ENCODE measurements at regions not wholly inside any gene's neighbourhood (a gene's known extent, or its start where the extent isn't known, plus 50 kb on each side); places are given as distances from the start of the nearest gene placed in this dataset.
"Not testable (repeated sequence)": the region's sequence is repeated elsewhere in the genome, so short reads cannot be mapped to it uniquely, and the experiment has no call there.

DNA sequence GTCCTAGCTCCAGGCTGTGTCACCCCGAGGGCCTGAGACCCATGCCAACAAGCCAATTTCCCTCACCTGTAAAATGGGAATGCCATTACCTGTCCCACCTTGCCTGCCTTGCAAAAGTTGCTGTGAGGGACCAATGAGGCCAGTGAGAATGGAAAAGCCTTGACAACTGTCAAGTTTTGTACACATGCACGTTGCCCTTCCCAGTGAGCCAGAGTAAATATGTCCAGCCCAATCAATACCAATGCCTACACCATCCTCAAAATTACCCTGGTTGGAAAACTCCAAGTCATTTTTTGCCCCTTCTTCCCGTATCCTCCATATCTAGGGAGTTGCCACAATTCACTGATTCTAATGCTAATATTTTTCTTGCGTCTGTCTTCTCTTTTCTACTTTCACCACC is 73.5 kb upstream of the RASGRF1 start:
- ATAC-seq (ENCODE audit: low read depth in 2 of 2) (no peak), DNase-seq (no peak)
- Mint-ChIP-seq H3K9me3 (peaks cover 6 to 18% (median 12%) of the 10 kb centered on the region in 7 donors), H3K4me3 (peak overlapping the region in 1 of 8 donors; percentile 6), H3K27me3 (peaks cover 7 to 12% (median 9%) of the 10 kb centered on the region in 3 donors), H3K36me3 (peaks cover 0 to 19% of the 10 kb centered on the region in 2 donors), H3K27ac (no peak overlapping the region), H3K4me1 (peaks cover 7 to 17% (median 11%) of the 10 kb centered on the region in 3 donors)

DNA sequence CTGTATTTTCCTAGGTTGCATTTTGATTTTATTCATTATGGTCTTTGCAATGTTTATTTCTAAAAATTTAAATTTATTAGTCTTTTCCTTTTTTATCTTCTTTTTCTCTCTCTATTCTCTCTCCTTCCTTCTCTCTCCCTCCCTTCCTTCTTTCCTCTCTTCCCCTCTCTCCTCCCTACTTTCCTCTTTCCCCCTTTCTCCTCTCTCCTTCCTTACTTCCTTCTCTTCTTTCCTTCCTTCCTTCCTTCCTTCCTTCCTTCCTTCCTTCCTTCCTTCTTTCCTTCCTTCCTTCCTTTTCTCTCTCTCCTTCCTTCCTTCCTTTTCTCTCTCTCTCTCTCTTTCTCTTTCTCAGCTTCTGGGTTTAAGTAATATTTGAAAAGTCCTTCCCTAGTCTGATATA is 72.8 kb upstream of the RASGRF1 start:
- Mint-ChIP-seq H3K36me3 (peaks cover 0 to 19% of the 10 kb centered on the region in 2 donors), H3K9me3 (peaks cover 6 to 18% (median 12%) of the 10 kb centered on the region in 7 donors), H3K27ac (no peak overlapping the region), H3K4me3 (no peak overlapping the region), H3K4me1 (peaks cover 7 to 17% (median 11%) of the 10 kb centered on the region in 3 donors), H3K27me3 (peaks cover 7 to 16% (median 9%) of the 10 kb centered on the region in 3 donors)
- no peak for ATAC-seq (ENCODE audit: low read depth in 2 of 2)
- no peak for DNase-seq

DNA sequence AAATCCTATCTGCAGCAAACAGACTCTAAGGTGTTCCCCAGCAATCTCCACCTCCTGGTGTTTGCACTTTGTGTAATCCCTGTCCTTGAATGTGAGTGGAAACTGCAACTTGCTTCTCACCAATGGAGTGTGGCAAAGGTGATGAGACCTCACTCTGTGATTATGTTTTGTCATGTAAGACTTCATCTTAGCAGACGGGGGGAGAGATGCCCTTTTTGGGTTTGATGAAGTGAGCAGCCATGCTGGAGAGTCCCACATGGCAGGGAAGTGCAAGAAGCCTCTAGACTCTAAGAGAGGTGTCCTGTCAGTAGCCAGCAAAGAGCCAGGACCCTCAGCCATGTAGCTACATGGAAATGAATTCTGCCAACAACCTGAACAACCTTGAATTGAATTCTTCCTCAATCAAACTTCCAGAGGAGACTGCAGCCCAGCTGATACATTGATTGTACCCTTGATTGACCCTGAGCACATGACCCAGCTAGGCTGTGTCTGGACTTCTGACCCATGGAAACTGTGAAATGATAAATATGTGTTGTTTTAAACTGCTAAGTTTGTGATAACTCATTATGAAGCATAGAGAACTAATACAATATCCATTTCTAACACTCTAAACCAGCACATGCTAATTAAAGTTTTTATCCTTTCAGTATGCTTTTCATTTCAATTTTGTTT is 71.4 kb upstream of the RASGRF1 start:
- Mint-ChIP-seq H3K4me1 (peaks cover 7 to 17% (median 11%) of the 10 kb centered on the region in 3 donors), H3K27me3 (peaks cover 7 to 16% (median 9%) of the 10 kb centered on the region in 3 donors), H3K4me3 (no peak overlapping the region), H3K27ac (no peak overlapping the region), H3K36me3 (peaks cover 0 to 19% of the 10 kb centered on the region in 2 donors), H3K9me3 (peaks cover 6 to 17% (median 11%) of the 10 kb centered on the region in 7 donors)
- DNase-seq: no peak
- ATAC-seq (ENCODE audit: low read depth in 2 of 2): no peak

DNA sequence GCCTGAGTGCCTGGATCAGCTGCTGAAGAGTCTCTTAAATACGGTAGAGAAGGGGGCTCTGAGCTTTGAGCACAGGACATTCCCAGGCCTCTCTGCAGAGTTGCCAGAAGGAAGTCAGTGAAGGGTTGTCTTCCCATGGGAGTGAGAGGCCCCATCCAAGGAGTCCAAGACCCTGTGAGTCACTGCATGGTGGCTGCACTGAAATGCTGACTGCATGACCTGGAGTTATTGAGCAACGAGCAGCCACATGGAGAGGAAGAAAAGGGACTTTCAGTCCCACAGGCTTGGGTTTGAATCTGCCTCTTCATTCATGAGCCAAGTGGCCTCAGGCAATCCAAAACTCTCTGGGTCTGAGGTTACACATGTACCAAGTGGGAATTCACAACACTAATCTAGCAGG is 69.6 kb upstream of the RASGRF1 start:
- Mint-ChIP-seq H3K9me3 (peaks cover under 1 to 9% (median 4%) of the 10 kb centered on the region in 7 donors), H3K4me3 (no peak overlapping the region), H3K27me3 (peaks cover 15 to 22% (median 17%) of the 10 kb centered on the region in 3 donors), H3K36me3 (peaks cover 0 to 10% of the 10 kb centered on the region in 2 donors), H3K4me1 (peaks cover 2 to 3% (median 2%) of the 10 kb centered on the region in 3 donors), H3K27ac (no peak overlapping the region)
- no peak for ATAC-seq (ENCODE audit: low read depth in 2 of 2)
- no peak for DNase-seq

DNA sequence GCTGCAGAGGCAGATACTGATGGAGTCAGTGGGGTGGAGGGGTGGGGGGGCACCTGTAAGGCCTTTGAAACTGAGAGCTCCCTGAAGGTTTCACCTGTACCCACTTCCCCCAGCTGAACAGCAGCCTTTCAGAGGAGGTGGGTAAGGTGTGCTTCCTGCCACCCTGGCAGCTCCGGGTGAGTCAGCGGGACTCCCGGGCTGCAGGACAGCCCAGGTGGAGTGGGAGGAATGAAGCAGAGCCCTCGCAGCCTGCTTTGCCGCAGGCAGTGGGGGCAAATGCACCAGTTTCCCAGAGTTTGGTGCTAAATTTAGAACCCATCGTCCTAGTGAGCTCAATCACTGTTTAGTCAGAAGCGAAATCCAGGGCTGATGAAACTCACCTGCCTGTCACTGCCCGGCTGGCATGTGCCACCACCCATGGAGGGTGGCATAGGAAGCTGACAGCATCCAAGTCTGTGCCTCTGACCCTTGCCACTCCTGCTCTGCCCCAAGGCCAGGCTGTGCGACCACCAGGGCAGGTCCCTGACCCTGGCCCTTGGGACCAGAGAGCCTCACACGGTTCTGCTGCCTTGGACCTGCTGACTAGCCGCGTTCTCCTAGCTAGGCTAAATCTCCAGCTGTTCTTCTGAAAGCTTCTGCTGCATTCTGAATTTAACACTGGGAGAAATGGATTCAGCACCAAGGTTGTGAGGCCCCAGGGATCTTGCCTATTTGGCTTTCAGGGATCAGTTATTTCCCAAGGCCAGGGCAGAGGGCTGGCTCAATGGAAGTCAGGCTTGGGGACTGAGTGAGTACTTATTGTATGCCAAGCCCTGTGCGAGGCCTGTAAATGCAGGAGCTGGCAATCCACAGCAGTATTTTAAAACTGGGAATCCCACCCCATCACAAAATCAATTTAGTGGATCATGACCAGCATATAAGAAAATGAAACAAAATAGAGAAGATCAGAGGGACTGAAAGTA is 67.3 kb upstream of the RASGRF1 start:
- Mint-ChIP-seq H3K27me3 (peaks cover 18 to 25% (median 22%) of the 10 kb centered on the region in 3 donors), H3K4me3 (no peak overlapping the region), H3K27ac (no peak overlapping the region), H3K9me3 (no peaks in the 10 kb centered on the region), H3K36me3 (no peaks in the 10 kb centered on the region), H3K4me1 (no peaks in the 10 kb centered on the region)
- DNase-seq: no peak
- no peak for ATAC-seq (ENCODE audit: low read depth in 2 of 2)

DNA sequence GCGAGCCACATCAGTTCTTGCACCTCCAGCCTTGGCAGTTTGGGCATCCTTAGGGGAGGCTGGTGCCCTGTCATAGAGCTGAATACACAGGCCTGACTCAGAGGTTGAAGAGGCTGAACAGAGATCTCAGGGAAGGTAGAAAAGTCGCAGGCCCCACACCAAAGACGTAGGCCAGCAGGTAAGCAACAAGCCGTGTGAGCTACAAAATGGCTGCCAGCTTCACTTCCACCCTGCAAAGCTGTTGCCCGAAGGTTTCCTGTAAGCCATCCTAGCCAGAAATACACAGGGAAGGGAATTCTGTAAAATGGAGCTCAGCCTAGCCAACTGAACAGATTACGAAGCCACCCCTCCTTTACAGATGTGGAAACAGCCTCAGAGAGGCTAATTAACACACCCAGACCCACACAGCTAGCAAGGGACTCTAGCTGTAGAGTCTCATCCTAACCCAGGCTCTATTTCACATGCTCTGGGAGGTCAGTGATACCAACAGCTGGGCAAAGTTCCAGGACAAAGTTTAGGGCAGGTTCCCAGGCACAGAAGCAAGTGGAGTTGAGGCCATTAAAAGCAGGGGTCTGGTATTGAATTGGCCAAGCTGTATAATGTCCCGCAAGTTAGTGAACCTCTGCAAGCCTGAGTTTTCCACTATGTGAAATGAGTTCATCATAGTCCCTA is 66.3 kb upstream of the RASGRF1 start:
- Mint-ChIP-seq H3K27ac (no peak overlapping the region), H3K4me3 (no peak overlapping the region), H3K27me3 (peaks cover 21 to 31% (median 26%) of the 10 kb centered on the region in 3 donors)

DNA sequence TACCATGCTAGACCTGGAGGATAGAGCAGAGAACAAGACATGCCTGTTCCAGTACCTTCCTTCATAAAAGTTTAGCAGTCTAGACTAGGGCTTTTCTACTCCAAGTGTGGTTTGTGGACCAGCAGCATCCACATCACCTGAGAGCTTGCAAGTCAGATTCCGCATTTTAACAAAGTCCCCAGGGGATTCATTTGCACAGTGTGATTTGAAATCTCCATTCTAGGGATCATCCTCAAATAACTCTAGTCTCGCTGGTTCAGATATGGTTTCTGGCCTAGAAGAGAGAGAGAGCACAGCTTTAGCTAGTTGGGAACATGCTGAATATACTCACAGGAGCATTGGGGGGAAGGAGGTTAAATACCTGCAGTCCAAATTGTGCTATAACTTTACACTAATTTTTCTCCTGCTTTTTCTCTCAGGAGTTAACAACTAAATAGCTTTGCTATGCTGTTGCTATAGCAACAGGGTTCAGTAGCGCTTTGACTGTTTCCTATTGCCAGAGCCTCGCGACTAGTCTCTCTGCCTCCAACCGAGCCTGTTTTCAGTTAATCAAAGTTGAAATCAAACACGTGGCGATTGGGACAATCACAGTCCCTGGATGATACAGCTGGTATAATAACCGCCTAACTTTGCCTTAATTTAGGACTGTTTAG is 64.0 kb upstream of the RASGRF1 start:
- no peak overlapping the region for H3K4me3 Mint-ChIP-seq
- H3K27ac Mint-ChIP-seq: no peak overlapping the region
- no peaks in the 10 kb centered on the region for H3K36me3 Mint-ChIP-seq
- DNase-seq: no peak
- H3K27me3 Mint-ChIP-seq: peaks cover 24 to 32% (median 26%) of the 10 kb centered on the region in 3 donors
- no peaks in the 10 kb centered on the region for H3K4me1 Mint-ChIP-seq
- peaks cover 0 to 9% (median 7%) of the 10 kb centered on the region in 7 donors for H3K9me3 Mint-ChIP-seq
- ATAC-seq (ENCODE audit: low read depth in 2 of 2): no peak

More for the DNA sequence above, 66.3 kb upstream of the RASGRF1 start:
- no peak for DNase-seq
- H3K36me3 Mint-ChIP-seq: no peaks in the 10 kb centered on the region
- no peaks in the 10 kb centered on the region for H3K4me1 Mint-ChIP-seq
- ATAC-seq (ENCODE audit: low read depth in 2 of 2): no peak
- no peaks in the 10 kb centered on the region for H3K9me3 Mint-ChIP-seq

DNA sequence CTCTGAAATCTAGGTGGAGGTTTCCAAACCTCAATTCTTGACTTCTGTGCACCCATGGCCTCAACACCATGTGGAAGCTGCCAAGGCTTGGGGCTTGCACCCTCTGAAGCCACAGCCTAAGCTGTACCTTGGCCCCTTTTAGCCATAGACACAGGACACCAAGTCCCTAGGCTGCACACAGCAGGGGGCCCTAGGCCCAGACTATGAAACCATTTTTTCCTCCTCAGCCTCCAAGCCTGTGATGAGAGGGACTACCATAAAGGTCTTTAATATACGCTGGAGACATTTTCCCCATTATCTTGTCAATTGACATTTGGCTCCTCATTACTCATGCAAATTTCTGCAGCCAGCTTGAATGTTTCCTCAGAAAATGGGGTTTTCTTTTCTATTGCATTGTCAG is 53.7 kb upstream of the RASGRF1 start:
- Mint-ChIP-seq H3K9me3 (peaks cover 13 to 71% (median 49%) of the 10 kb centered on the region in 7 donors), H3K27me3 (peaks cover 36 to 43% (median 37%) of the 10 kb centered on the region in 3 donors), H3K36me3 (peaks cover 26 to 27% of the 10 kb centered on the region in 2 donors)
- H3K4me1 Mint-ChIP-seq; H3K4me3 Mint-ChIP-seq; H3K27ac Mint-ChIP-seq; ATAC-seq (ENCODE audit: low read depth in 2 of 2); DNase-seq: not testable (repeated sequence)

DNA sequence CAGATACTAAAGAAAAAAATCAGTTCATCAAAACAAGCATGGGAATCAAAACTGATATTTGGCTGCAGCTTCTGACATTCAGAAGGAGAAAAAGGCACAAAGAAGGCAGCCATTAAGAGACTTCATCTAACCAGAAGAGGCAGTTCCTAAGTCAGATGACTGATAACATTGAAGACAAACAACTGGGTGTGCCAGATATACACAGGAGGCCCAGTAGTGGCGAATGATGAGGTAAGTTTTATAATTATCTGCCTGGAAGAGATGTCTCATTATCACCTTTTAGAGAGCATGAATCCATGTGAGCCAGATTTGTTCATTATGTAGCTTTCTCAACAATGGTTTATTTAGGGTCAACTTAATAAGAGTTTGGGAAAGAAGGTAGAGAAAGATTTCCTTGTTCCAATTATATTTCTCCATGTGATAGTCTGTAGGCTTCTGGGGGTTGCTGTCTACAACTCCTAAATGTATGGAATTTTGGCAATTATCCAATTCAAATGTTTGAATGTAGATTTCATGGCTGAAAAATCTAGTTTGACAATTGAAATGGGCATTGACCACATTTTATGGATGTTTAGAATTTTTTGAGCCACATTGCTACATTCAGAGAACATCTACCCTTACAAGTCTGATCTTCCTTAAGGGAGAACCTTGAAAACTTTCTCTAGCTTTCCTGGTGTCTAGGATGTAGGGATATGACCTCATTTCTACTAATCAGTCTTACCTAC is 50.4 kb upstream of the RASGRF1 start:
- no peaks in the 10 kb centered on the region for H3K4me1 Mint-ChIP-seq

More for the DNA sequence above, 50.4 kb upstream of the RASGRF1 start:
- peaks cover 12 to 19% of the 10 kb centered on the region in 2 donors for H3K36me3 Mint-ChIP-seq
- ATAC-seq (ENCODE audit: low read depth in 2 of 2) (no peak), DNase-seq (no peak)
- no peak overlapping the region for H3K27ac Mint-ChIP-seq
- no peak overlapping the region for H3K4me3 Mint-ChIP-seq
- peaks cover 40 to 52% (median 43%) of the 10 kb centered on the region in 3 donors for H3K27me3 Mint-ChIP-seq
- H3K9me3 Mint-ChIP-seq: peaks cover 13 to 46% (median 34%) of the 10 kb centered on the region in 7 donors
